Chondrocyte (in vitro differentiated cells): ENCODE measurements at regions not wholly inside any gene's neighbourhood (a gene's known extent, or its start where the extent isn't known, plus 50 kb on each side); places are given as distances from the start of the nearest gene placed in this dataset.

Experiments used
- DNase-seq: peaks from one replicate; pipeline ENCODE4 v3.0.0; 2021; ENCODE audit warnings: mixed read lengths, low spot score
- H3K27ac Mint-ChIP-seq: one replicate; pipeline ENCODE4 v1.8.0; 2021; ENCODE audit warnings: mild to moderate bottlenecking, moderate library complexity, mixed read lengths; ENCODE audit not compliant: unreplicated experiment
- H3K27me3 Mint-ChIP-seq: 2 replicates; pipeline ENCODE4 v1.8.0; 2021; ENCODE audit warnings: low read depth, mixed read lengths
- H3K36me3 Mint-ChIP-seq: 2 replicates; pipeline ENCODE4 v1.8.0; 2021; ENCODE audit warnings: low read depth, mixed read lengths
- H3K4me1 Mint-ChIP-seq: 2 replicates; pipeline ENCODE4 v1.8.0; 2021; ENCODE audit warnings: low read depth, mild to moderate bottlenecking, mixed read lengths
- H3K4me3 Mint-ChIP-seq: one replicate; pipeline ENCODE4 v1.8.0; 2021; ENCODE audit warnings: mild to moderate bottlenecking, moderate library complexity, mixed read lengths; ENCODE audit not compliant: unreplicated experiment
- H3K9me3 Mint-ChIP-seq: 2 replicates; pipeline ENCODE4 v1.8.0; 2021; ENCODE audit warnings: low read depth, mixed read lengths
- TF ChIP-seq, protein P1 (sequence below): fragments of 200-600 bp; sonication (generic); IDR thresholded peaks from 2 replicates; pipeline ENCODE4 v1.5.0; 2021; ENCODE audit warnings: antibody characterized with exemption, mild to moderate bottlenecking, moderate library complexity

DNA sequence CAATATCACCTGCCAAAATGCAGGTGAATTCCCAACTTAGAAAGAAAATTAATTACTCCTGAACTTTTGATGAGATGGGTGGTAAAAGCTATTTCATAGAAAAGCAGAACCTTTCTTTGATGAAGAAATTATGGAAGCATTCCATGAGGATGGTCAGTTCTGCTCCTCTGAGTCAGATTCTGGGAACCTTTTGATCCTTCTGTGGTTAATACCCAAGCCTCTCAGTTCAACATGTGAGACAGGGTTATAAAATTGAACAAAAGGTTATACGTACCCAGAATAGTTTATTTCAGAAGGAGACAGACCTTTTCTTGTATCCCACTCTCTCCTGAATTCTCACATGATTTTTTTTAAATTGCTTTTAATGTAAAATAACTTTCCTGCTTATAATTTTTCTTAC, 767.6 kb upstream of the ADAMTS16 start:
- Mint-ChIP-seq H3K4me3 (no peak overlapping the region), H3K4me1 (peaks cover 5% of the 10 kb centered on the region), H3K27me3 (no peaks in the 10 kb centered on the region), H3K36me3 (no peaks in the 10 kb centered on the region), H3K9me3 (peaks cover 3% of the 10 kb centered on the region), H3K27ac (no peak overlapping the region)
- DNase-seq: no peak
- TF ChIP-seq, protein P1, sequence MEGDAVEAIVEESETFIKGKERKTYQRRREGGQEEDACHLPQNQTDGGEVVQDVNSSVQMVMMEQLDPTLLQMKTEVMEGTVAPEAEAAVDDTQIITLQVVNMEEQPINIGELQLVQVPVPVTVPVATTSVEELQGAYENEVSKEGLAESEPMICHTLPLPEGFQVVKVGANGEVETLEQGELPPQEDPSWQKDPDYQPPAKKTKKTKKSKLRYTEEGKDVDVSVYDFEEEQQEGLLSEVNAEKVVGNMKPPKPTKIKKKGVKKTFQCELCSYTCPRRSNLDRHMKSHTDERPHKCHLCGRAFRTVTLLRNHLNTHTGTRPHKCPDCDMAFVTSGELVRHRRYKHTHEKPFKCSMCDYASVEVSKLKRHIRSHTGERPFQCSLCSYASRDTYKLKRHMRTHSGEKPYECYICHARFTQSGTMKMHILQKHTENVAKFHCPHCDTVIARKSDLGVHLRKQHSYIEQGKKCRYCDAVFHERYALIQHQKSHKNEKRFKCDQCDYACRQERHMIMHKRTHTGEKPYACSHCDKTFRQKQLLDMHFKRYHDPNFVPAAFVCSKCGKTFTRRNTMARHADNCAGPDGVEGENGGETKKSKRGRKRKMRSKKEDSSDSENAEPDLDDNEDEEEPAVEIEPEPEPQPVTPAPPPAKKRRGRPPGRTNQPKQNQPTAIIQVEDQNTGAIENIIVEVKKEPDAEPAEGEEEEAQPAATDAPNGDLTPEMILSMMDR: no peak

DNA sequence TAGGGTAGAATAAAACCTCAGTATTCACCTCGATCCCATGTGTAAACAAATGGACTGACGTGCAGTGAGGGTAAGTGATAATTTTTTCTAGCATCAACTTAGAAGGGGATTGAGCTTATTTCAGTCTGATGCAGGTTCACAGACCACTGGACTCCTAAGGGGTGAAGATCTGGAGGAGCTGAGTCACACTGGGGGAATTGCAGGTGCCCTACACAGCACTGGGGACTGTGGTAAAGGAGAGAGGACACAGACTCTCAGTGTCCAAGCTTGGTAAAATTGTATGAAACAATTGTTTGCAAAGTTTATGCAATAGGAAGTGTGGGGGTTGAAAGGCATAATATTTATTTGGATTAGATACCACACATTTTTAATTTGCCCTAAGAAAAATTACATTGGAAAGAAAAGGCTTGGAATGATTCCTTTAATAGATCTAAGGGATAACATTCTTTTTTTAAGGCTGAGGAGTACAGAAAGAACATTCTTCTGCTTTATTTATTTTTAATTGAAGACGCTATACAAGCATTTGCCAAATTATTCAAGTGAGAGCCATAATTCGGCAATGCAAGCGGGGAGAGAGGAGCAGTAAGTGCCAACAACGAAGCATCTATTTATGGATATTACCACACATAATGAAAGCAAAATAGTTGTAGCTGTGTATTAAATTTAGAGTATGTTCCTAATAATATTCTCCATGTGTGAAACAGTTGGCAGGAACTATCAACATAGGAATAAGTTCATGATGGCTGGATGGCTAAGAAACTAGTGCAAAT, 766.9 kb upstream of the ADAMTS16 start:
- TF ChIP-seq, protein P1: no peak
- DNase-seq: no peak
- H3K9me3 Mint-ChIP-seq: peaks cover 3% of the 10 kb centered on the region
- H3K36me3 Mint-ChIP-seq: no peaks in the 10 kb centered on the region
- no peak overlapping the region for H3K4me3 Mint-ChIP-seq
- H3K27me3 Mint-ChIP-seq: peaks cover 2% of the 10 kb centered on the region
- peaks cover 5% of the 10 kb centered on the region for H3K4me1 Mint-ChIP-seq
- no peak overlapping the region for H3K27ac Mint-ChIP-seq

DNA sequence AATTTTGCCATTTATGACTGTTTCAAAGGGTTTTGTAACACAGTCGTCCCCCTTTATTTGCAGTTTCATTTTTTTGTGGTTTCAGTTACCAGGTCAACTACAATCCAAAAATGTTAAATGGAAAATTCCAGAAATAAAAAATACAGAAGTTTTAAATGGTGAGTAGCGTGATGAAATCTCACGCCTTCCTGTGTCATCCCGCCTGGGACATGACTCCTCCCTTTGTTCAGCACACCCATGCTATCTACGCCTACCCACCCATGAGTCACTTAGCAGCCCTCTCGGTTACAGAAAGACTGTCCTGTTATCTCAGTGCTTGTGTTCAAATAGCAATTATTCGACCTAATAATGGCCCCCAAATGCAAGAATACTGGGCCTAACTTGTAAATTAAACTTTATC, 765.3 kb upstream of the ADAMTS16 start:
- Mint-ChIP-seq H3K27ac (no peak overlapping the region), H3K36me3 (no peaks in the 10 kb centered on the region), H3K9me3 (peaks cover 6% of the 10 kb centered on the region), H3K27me3 (peaks cover 2% of the 10 kb centered on the region), H3K4me1 (peaks cover 5% of the 10 kb centered on the region), H3K4me3 (no peak overlapping the region)
- TF ChIP-seq, protein P1: no peak
- no peak for DNase-seq

DNA sequence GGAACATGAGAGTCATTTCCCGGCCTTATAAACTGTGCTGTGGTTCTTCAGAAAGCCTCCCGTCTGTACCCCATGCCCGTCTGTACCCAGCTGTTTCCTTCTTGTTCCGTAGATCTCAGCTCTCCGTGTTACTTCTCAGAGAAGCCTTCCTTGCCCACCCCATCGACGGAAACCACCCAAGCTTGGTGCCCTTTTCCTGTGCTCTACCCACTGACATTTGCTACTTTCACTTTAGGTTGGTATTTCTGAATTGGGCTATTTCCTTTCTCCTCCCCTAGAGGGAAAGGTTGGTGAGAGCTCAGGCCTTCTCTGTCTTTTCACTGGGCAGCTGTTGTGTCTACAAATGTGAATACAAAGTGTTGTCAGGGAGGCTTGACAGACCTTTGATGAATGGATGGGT, 764.5 kb upstream of the ADAMTS16 start:
- Mint-ChIP-seq H3K27ac (no peak overlapping the region), H3K27me3 (peaks cover 2% of the 10 kb centered on the region), H3K36me3 (no peaks in the 10 kb centered on the region), H3K9me3 (peaks cover 6% of the 10 kb centered on the region), H3K4me3 (no peak overlapping the region), H3K4me1 (no peaks in the 10 kb centered on the region)
- TF ChIP-seq, protein P1: no peak
- no peak for DNase-seq

DNA sequence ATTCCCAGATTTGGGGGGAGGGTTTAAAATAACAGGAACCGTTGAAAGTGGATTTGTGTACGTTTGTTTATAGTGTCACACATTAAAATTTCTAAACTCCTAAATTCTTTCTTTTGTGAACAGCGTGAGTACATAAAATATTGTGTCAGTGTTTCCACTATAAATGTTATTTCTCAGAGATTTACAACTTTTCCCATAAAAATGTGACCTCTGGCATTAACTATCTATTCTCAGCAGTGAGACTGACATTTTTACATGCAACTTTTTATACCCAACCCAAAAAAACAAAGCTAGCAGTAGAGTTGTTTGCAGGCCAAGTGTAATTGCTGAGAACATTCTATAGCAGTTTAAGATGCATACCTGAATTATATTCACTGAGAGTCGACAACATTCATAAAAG, 757.0 kb upstream of the ADAMTS16 start:
- H3K27me3 Mint-ChIP-seq: no peaks in the 10 kb centered on the region
- no peak overlapping the region for H3K27ac Mint-ChIP-seq
- no peak for DNase-seq
- no peak overlapping the region for H3K4me3 Mint-ChIP-seq
- peaks cover 3% of the 10 kb centered on the region for H3K9me3 Mint-ChIP-seq
- H3K36me3 Mint-ChIP-seq: no peaks in the 10 kb centered on the region
- TF ChIP-seq, protein P1: no peak
- no peaks in the 10 kb centered on the region for H3K4me1 Mint-ChIP-seq
